GM21423 (cell line): ENCODE measurements at regions not wholly inside any gene's neighbourhood (a gene's known extent, or its start where the extent isn't known, plus 50 kb on each side); places are given as distances from the start of the nearest gene placed in this dataset.

Experiments
- ATAC-seq: cut with Tn5 transposase; IDR thresholded peaks from one replicate; pipeline ENCODE4 v1.9.1; 2021; ENCODE audit warnings: mild to moderate bottlenecking, moderate library complexity; ENCODE audit not compliant: unreplicated experiment

DNA sequence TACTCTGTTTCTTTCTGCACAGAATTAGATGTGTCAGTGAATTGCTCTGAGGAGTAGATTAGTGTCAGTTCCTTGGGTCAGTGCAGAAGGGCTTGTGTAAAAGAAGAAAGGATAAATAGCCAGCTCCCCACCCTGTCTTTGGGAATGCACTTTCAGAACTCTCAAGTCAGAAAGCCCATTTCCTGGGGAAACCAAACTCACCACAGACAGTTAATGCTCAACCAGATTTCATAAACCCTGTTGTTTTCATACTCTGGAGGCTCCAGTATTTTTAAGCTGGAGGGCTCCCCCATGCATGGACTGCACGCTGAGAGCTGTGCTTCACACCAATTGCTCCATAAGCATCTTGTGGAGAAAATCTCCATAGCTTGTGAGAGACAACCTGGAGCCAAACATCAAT is 449.7 kb downstream of the CDH26 start:
- no peak for ATAC-seq

DNA sequence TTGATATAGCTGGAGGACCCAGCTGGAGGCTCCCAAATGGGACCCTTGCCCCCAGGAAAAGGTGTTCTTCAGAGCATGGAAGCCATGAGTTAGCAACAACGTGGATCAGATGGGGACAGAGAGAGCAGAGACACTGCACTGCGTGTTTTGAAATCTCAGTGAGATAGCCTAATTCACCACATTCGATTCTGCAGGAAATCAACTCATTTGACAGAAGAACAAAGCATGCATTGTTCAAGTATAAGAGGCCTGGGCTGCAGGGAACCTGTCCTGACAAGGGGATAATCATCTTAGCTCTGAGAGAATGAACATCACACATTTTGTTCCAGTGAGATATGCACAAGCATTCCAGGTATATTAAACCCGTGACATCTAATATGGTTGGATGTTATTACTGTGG is 450.2 kb downstream of the CDH26 start:
- no peak for ATAC-seq

- no peak for ATAC-seq
These were observed 452.5 kb downstream of the CDH26 start for GRCh38 chr20:60410618-60411264.

DNA sequence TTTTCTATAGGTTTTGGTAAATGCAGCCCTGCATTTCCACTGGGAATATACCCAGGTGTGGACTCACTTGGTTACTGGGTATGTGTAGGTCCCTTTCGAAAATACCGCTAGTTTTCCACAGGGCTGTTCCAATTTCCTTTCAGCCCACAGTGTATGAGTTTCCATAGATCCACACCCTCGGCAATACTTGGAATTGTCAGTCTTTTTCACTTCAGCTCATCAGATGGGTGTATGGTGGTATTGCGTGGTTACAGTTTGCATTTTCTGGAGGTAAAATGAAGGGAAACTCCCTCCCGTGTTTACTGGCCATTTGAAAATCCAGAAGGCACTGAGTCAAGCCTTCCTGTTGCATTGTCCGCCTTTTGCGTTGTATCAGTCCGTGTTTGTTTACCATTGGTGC is 453.6 kb downstream of the CDH26 start:
- no peak for ATAC-seq

DNA sequence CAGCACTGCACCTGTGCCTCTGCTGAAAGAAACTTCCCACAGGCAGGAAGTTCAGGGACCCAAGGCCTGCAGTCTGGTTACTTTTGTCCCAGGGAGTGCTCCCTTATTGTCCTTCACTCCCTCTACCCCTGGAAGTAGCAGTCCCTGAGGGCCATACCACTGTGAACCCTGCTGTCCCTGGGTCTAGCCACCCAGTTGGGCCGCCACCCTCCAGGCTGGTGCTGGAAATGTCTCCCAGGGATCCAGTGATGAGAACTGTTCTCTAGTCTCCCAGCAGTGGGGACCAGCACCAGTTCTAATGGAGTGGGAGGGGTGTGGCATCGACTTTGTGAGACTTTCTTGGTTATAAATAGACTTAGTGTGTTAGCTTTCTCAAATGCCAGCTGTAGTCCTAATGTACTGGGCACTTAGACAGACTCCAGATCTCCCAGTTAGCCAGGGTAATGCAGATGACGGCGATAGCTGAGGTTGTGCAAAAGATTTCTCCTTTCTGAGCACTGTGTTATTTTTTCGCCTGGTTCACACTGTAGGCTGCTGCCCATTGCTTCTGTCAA is 462.5 kb downstream of the CDH26 start:
- no peak for ATAC-seq

DNA sequence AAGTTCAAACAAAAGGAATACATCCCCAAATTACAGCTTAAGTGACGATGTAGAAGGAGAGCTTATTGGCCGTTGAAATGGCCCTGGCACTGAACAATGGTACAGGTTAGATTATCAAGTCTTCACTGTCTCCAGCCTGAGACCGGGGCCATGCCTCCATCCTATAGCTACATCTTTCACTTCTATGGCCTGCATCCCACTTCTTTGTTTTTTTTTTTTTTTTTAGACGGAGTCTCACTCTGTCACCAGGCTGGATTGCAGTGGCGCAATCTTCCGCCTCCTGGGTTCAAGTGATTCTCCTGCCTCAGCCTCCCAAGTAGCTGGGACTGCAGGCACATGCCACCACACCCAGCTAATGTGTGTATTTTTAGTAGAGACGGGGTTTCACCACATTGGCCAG is 464.6 kb downstream of the CDH26 start:
- no peak for ATAC-seq

DNA sequence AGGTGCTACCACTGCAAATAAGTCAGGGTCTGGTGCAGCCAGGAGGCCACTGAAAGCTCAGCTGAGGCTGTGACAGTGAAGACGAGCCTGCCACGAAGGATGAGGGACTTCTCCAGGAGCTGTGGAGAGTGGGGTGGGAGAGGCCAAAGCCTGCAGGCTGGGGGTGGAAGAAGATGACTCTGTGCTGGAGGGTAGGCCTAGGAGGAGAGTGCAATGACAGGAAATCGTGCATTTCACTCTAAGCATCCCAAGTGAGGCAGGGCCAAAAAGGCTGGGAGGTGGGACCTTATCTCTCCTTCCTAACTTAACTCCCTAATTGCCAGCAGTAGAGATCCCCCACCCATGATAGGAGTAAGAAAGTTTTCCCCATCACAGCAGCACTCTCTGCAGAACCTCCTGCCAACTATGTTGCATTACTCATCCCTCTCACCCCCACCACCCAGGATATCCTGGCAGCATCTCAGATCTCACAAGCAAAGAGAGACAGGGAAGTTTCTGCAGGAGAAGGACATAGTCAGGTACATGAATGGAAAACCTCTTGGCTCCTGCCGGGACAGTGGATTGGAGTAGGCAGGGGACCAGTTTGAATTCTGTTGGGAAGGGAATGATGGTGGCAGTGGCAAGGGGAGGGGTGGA is 466.2 kb downstream of the CDH26 start:
- ATAC-seq = no peak

DNA sequence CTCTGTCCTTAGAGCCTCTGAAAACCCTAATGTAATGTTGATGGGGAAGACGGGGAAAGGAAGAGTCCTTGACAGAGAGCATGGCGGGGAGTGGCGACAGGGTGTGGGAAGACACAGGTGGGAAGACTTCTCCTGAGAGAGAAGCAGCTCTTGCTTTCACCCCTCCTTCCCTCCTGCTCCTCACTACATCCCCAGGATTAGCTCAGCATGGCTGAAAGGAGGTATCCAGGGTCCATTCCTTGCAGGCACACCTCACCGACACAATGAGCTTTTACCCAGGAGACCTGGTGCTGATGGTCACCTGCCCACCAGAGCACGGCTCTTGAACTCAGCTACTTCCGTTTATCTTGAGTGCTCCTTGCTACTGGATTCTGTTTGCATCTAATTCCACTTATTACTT is 469.3 kb downstream of the CDH26 start:
- no peak for ATAC-seq

DNA sequence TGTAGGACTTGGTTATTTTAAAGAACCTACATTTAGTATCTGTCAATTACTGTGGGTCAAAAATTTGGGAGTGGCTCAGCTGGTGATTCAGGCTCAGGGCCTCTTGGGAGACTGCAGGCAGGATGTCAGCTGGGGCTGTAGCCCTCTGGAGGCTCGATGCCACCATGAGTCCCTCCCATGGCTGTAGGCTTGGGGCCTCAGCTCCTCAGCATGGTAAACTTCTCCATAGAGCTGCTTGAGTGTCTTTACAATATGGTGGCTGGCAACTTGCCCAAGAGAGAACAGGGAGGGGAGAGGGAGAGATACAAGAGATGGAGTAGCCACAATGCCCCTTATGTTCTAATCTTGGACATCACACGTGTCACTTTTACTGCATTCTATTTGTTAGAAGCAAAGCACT is 470.4 kb downstream of the CDH26 start:
- no peak for ATAC-seq

GRCh38 chr20:60430516-60431001 is 472.3 kb downstream of the CDH26 start:
- no peak for ATAC-seq

DNA sequence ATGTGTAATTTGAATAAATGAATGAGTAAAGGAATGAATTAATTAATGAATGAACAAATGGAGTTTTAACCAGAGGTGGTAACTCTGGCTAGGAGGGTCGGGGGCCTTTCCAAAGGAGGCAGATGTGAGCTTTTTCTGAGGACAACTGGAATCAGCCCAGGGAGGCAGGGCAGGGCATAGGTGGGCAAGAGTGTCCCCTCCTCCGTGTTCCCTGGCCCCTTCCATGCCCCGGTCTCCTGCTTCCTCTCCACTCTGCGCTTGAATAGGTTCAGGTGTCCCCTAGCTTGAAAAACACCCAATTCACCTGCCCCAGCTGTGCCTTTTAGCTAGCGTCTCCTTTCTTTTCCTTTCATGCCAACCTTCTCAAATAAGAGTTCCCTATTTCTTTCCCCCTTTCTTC is 473.1 kb downstream of the CDH26 start:
- ATAC-seq = no peak

DNA sequence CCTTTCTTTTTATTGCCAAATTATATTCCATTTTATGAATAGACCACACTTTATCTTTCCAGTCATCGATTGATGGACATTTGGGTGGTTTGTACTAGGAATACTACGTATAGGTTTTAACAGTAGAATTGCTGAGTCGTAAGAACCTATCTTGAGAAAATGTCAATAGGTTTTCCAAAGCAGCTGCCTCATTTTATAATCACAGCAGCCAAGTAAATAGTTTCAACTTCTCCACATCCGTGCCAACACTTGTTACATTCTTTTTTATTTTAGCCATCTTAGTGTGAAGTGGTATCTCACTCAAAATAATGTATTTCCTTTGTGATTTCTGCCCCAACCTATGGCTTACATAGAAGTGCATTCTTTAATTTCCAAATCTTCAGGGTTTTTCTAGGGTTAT is 479.2 kb downstream of the CDH26 start:
- no peak for ATAC-seq

- ATAC-seq = no peak
These were observed 488.3 kb downstream of the CDH26 start for GRCh38 chr20:60446267-60447111.

DNA sequence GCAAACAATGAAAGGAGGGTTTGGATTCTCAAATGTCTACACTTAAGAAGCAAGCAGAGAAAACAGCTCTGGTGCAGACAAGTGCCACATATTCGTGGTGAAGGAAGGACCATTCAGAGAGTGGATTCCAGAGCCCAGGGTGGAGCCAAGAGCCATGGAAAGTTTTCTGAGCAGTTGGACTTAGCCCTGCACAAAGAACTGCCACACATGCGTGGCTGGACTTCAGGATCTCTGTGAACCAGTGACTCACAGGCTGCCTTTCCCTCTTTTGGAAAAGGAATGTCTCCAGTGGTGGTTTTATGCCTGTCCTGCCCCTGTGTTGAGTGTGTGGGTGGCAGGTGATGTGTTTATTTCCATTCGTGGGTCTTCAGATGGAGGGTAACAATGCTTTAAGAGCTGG is 489.5 kb downstream of the CDH26 start:
- ATAC-seq = no peak

DNA sequence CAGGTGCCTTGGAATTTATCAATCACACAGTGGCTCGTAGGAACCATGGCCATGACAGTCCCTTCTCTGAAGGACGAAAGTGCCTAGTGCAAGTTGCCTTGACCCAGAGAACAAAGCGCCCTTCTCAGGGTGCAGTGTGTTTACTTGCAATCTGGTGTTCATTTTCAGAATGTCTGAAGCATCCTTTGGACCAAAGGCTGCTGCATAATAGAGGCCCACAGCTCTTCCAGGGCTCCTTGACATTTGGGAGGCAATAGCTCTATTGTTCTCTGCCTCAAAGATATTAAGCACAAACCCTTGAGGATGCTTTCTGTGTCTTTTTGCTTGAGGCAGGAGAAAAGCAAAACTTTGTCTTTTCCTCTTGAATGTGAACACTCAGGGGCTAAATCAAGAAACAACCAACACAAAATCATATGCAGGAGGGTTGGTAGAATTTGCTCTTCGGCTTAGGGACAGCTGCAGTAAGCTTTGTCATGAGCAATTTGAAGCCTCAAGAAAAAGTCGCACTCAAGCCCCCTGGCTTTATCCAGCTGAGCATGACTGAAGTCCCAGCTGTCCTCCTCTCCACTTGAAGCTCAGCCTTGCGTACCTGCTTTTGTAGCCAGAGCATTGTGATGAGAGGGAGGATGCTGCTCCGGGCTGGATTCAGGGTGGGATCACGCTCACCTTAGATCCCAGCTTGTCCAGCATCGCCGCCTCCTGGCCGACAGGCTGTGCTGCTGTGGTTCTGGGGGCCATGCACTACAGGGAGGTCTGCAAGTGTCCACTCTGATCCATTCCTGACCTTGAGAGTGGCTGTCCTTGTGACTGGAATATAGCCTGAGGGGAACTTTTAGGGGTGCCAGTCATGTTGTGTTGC is 495.4 kb downstream of the CDH26 start:
- no peak for ATAC-seq

DNA sequence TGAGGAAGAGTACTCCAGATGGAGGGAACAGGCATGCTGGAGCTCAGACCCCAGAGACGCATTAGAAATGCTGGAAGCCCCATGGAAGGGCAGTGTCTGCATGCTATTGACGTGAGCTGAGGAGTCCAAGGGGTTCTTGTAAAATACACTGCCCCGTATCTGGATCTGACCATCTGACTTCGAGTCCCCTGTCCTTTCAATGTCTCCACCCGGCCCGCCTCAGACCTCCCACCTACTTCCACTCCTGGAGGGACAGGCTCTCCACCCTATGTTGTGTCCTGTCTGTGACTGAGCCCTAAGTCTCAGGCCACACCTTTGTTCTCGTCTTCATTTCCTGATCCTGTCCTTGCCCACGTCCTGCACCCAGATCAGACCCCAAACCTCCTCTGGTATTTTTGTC is 496.3 kb downstream of the CDH26 start:
- ATAC-seq = no peak

- ATAC-seq = no peak
These were observed 497.0 kb downstream of the CDH26 start for GRCh38 chr20:60455272-60455671.

- no peak for ATAC-seq
These were observed 501.0 kb downstream of the CDH26 start for GRCh38 chr20:60459212-60459611.

DNA sequence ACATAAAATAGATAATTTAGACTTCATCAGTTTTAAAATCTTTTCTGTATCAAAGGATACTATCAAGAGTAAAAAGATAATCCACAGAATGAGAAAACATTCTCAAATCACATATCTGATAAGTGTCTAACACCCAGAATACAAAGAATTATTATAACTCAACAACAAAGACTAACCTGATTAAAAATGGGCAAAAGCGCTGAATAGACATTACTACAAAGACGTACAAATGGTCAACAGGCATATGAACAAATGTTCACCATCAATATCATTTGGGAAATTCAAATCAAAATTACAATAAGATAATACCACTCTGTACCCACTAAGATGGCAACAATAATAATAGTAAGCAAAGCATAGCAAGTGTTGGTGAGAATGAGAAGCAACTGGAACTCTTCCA is 503.8 kb downstream of the CDH26 start:
- no peak for ATAC-seq

GRCh38 chr20:60463798-60464197 is 505.6 kb downstream of the CDH26 start:
- ATAC-seq = no peak

DNA sequence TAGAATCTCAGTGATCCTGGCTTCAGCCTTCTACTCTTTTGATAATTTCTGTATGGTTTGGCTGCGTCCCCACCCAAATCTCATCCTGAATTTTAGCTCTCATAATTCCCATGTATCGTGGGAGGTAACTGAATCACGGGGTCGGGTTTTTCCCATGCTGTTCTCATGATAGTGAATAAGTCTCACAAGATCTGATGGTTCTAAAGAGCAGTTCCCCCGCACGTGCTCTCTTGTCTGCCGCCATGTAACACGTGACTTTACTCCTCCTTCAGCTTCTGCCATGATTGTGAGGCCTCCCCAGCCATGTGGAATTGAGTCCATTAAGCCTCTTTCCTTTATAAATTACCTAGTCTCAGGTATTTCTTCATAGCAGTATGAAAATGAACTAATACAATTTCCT is 507.2 kb downstream of the CDH26 start:
- no peak for ATAC-seq
